Endothelial cell (in vitro differentiated cells): ENCODE measurements at regions not wholly inside any gene's neighbourhood (a gene's known extent, or its start where the extent isn't known, plus 50 kb on each side); places are given as distances from the start of the nearest gene placed in this dataset.

ENCODE experiments used
- DNase-seq: peaks from one replicate; pipeline ENCODE4 v3.0.0; 2021; ENCODE audit warnings: low spot score
- H3K27ac Mint-ChIP-seq: one replicate; pipeline ENCODE4 v1.8.0; 2021; ENCODE audit warnings: mixed read lengths, inconsistent platforms; ENCODE audit not compliant: unreplicated experiment
- H3K27me3 Mint-ChIP-seq: one replicate; pipeline ENCODE4 v1.8.0; 2021; ENCODE audit warnings: mild to moderate bottlenecking, moderate library complexity, mixed read lengths, inconsistent platforms; ENCODE audit not compliant: unreplicated experiment
- H3K36me3 Mint-ChIP-seq: one replicate; pipeline ENCODE4 v1.8.0; 2021; ENCODE audit warnings: mild to moderate bottlenecking, low read depth, mixed read lengths, inconsistent platforms; ENCODE audit not compliant: unreplicated experiment
- H3K4me1 Mint-ChIP-seq: one replicate; pipeline ENCODE4 v1.8.0; 2021; ENCODE audit warnings: mild to moderate bottlenecking, mixed read lengths, inconsistent platforms; ENCODE audit not compliant: unreplicated experiment
- H3K4me3 Mint-ChIP-seq: one replicate; pipeline ENCODE4 v1.8.0; 2021; ENCODE audit warnings: mild to moderate bottlenecking, mixed read lengths, inconsistent platforms; ENCODE audit not compliant: unreplicated experiment
- H3K9me3 Mint-ChIP-seq: one replicate; pipeline ENCODE4 v1.8.0; 2021; ENCODE audit warnings: mixed read lengths, inconsistent platforms; ENCODE audit not compliant: unreplicated experiment
- TF ChIP-seq, protein P1 (sequence below): fragments of 200-600 bp; sonication (generic); IDR thresholded peaks from one replicate; pipeline ENCODE4 v1.5.0; 2021; ENCODE audit warnings: antibody characterized with exemption; ENCODE audit not compliant: unreplicated experiment

DNA sequence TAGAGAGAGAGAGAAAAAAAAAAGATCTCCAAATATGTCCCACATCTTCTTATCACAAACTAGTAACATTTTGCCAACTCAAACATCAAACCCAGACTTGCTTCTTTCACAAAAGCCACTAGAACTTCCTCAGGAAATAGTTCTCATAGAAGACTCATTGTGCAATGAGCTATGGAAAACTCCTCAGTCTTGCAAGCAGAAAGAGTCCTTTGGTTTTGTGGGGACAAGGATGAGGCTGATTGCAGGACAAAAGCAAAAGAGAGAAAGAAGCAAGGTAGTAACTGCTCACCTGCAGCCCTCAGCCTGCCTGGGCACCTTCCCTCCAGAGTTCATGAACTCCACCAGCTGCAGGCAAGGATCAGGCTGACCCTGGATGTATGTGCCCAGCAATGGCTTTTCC is 399.0 kb downstream of the IRX1 start:
- H3K27me3 Mint-ChIP-seq: peaks cover 2% of the 10 kb centered on the region
- TF ChIP-seq, protein P1, sequence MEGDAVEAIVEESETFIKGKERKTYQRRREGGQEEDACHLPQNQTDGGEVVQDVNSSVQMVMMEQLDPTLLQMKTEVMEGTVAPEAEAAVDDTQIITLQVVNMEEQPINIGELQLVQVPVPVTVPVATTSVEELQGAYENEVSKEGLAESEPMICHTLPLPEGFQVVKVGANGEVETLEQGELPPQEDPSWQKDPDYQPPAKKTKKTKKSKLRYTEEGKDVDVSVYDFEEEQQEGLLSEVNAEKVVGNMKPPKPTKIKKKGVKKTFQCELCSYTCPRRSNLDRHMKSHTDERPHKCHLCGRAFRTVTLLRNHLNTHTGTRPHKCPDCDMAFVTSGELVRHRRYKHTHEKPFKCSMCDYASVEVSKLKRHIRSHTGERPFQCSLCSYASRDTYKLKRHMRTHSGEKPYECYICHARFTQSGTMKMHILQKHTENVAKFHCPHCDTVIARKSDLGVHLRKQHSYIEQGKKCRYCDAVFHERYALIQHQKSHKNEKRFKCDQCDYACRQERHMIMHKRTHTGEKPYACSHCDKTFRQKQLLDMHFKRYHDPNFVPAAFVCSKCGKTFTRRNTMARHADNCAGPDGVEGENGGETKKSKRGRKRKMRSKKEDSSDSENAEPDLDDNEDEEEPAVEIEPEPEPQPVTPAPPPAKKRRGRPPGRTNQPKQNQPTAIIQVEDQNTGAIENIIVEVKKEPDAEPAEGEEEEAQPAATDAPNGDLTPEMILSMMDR: no peak
- peaks cover 15% of the 10 kb centered on the region for H3K4me1 Mint-ChIP-seq
- DNase-seq: no peak
- H3K36me3 Mint-ChIP-seq: no peaks in the 10 kb centered on the region
- peak overlapping the region; percentile 31 for H3K27ac Mint-ChIP-seq
- H3K4me3 Mint-ChIP-seq: no peak overlapping the region
- peaks cover 9% of the 10 kb centered on the region for H3K9me3 Mint-ChIP-seq

DNA sequence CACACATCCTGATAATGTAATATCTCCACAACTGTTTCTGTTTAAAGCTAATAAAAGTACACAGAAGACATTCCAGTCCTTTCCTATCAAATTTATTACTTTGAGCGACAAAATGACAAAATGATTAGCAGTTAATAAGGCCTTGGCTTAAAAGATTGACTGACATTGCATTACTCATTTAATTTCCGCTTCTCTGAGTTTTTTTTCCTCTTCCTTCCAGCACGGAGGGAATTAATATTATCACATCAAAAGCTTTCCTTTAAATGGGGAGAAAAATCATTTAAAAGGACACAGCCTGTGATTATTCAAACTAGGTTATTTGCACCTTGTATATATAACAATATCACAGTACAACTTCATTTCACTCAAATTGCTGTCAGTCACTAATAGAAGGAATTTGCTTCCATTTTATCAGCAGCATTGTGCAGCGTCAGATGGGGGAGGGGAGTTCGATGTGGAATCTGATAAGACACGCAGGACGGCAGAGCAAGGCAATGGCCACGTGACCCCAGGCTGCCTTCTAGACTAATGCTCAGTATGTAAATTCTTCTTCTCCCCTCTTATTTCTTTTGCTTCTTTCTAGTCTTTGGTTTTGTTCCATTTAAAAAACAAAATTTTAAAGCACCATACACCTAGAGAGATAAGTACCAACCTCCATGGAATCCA is 400.5 kb downstream of the IRX1 start:
- Mint-ChIP-seq H3K27ac (no peak overlapping the region), H3K27me3 (peaks cover 5% of the 10 kb centered on the region), H3K9me3 (peaks cover 17% of the 10 kb centered on the region), H3K36me3 (no peaks in the 10 kb centered on the region), H3K4me3 (no peak overlapping the region), H3K4me1 (peaks cover 15% of the 10 kb centered on the region)
- no peak for DNase-seq
- TF ChIP-seq, protein P1: no peak

DNA sequence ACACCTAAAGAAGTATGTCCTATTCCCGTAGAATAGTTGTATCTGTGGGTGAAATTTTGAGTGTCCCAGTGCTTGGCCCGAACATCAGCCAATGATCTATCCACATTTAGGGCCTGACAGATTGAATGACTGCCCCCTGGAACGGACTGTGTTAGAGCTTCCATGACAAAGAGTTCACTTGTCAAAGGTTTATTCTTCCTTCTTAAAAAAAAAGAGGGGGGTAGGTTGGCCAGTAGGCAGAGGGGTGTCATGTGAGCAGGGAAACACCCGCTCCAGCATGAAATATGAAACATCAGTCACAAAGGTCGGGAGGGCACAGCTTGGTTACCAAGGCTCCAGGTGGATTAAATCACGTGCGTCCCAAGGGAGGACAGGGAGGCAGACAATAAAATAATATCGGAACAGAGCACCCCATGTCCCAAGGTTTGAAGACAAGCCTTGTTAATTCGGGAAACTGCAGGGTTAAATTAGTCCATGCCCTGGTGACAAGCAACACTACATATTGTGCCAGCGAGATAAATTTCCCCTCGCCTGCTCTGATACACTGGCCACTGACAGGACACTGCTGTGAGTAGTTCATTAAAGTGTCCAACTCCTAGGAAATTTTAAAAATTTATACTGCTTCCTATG is 401.2 kb downstream of the IRX1 start:
- H3K27ac Mint-ChIP-seq: no peak overlapping the region
- H3K4me3 Mint-ChIP-seq: no peak overlapping the region
- H3K27me3 Mint-ChIP-seq: peaks cover 5% of the 10 kb centered on the region
- H3K4me1 Mint-ChIP-seq: peaks cover 15% of the 10 kb centered on the region
- H3K9me3 Mint-ChIP-seq: peaks cover 17% of the 10 kb centered on the region
- TF ChIP-seq, protein P1: no peak
- DNase-seq: no peak
- H3K36me3 Mint-ChIP-seq: no peaks in the 10 kb centered on the region

DNA sequence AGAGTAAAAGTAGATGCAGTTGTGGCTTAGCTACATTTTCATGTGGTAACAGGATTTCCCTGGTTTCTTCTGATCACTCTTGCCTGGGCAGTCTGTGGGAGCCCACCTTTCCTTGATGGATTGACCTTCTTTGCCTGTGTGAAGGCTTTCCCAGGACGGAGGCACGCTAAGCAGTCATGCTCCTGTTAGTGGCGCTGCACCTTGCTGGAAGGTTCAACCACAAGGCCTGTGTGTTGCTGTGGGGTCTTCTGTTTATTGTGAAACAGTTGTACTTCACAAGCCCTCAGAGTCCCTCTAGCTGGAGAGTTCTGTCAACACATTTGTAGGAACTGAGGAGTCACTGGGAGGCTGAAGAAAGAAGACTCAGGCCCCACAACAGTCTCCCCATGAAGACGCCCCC is 402.0 kb downstream of the IRX1 start:
- Mint-ChIP-seq H3K4me1 (peaks cover 15% of the 10 kb centered on the region), H3K27me3 (peaks cover 5% of the 10 kb centered on the region), H3K4me3 (no peak overlapping the region), H3K27ac (no peak overlapping the region), H3K9me3 (peaks cover 17% of the 10 kb centered on the region), H3K36me3 (peaks cover 3% of the 10 kb centered on the region)
- no peak for DNase-seq
- TF ChIP-seq, protein P1: no peak

DNA sequence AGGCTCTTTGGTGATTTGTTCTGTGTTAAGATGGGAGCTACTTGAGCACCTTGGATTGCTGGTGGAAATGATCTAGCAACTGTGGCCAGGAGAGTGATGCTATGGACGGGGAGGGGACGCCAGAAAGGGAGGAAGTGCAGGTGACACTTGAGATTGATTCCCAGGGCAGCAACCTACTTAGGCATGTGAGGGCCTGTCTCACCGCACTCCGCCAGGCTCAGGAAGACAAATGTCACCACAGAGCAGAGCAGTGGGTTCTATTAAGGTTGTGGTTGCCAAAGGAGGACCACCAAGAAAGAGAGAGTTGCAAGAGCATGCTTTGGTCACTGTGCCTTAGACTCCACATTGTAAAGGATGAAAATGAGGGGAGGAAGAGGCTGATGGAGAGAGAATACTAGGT is 404.3 kb downstream of the IRX1 start:
- TF ChIP-seq, protein P1: no peak
- peaks cover 12% of the 10 kb centered on the region for H3K9me3 Mint-ChIP-seq
- H3K36me3 Mint-ChIP-seq: peaks cover 3% of the 10 kb centered on the region
- H3K27ac Mint-ChIP-seq: no peak overlapping the region
- H3K4me3 Mint-ChIP-seq: no peak overlapping the region
- no peak for DNase-seq
- H3K4me1 Mint-ChIP-seq: peaks cover 5% of the 10 kb centered on the region
- peaks cover 5% of the 10 kb centered on the region for H3K27me3 Mint-ChIP-seq
